GM21619 (cell line): ENCODE measurements at regions not wholly inside any gene's neighbourhood (a gene's known extent, or its start where the extent isn't known, plus 50 kb on each side); places are given as distances from the start of the nearest gene placed in this dataset.
"Not testable (repeated sequence)": the region's sequence is repeated elsewhere in the genome, so short reads cannot be mapped to it uniquely, and the experiment has no call there.

Source experiments
- ATAC-seq: cut with Tn5 transposase; IDR thresholded peaks from one replicate; pipeline ENCODE4 v1.9.1; 2021; ENCODE audit not compliant: unreplicated experiment

- no peak for ATAC-seq
Observed at GRCh38 chr9:754150-754931, 87.2 kb upstream of the DMRT1 start.

- ATAC-seq = no peak
Observed at GRCh38 chr9:755454-756381, 85.8 kb upstream of the DMRT1 start.

GRCh38 chr9:757246-757881 is 84.1 kb upstream of the DMRT1 start:
- ATAC-seq = no peak

GRCh38 chr9:758146-758545 is 83.4 kb upstream of the DMRT1 start:
- no peak for ATAC-seq

- ATAC-seq = no peak
Observed at GRCh38 chr9:759541-759940, 82.0 kb upstream of the DMRT1 start.

- no peak for ATAC-seq
Observed at GRCh38 chr9:759983-760736, 81.3 kb upstream of the DMRT1 start.

- no peak for ATAC-seq
Observed at GRCh38 chr9:761176-761792, 80.2 kb upstream of the DMRT1 start.

- no peak for ATAC-seq
Observed at GRCh38 chr9:761793-762560, 79.5 kb upstream of the DMRT1 start.

GRCh38 chr9:763692-764091 is 77.8 kb upstream of the DMRT1 start:
- ATAC-seq = no peak

- ATAC-seq = peak; percentile 71
Observed at GRCh38 chr9:764105-764524, 77.4 kb upstream of the DMRT1 start.

GRCh38 chr9:764986-765385 is 76.5 kb upstream of the DMRT1 start:
- no peak for ATAC-seq

GRCh38 chr9:767061-767561 is 74.4 kb upstream of the DMRT1 start:
- ATAC-seq = not testable (repeated sequence)

- no peak for ATAC-seq
Observed at GRCh38 chr9:776086-776485, 65.4 kb upstream of the DMRT1 start.

- ATAC-seq = no peak
Observed at GRCh38 chr9:777978-778377, 63.5 kb upstream of the DMRT1 start.

GRCh38 chr9:784202-784601 is 57.3 kb upstream of the DMRT1 start:
- ATAC-seq = no peak

- no peak for ATAC-seq
Observed at GRCh38 chr9:784916-785315, 56.6 kb upstream of the DMRT1 start.

GRCh38 chr9:785997-786396 is 55.5 kb upstream of the DMRT1 start:
- ATAC-seq = no peak

GRCh38 chr9:786405-786804 is 55.1 kb upstream of the DMRT1 start:
- no peak for ATAC-seq

GRCh38 chr9:788777-789176 is 52.7 kb upstream of the DMRT1 start:
- no peak for ATAC-seq
